Type B pancreatic cell (in vitro differentiated cells): ENCODE measurements at regions not wholly inside any gene's neighbourhood (a gene's known extent, or its start where the extent isn't known, plus 50 kb on each side); places are given as distances from the start of the nearest gene placed in this dataset.

Experiments
- DNase-seq: peaks from one replicate; pipeline ENCODE4 v3.0.0; 2021; ENCODE audit warnings: mixed read lengths; ENCODE audit not compliant: unreplicated experiment; ENCODE audit errors: extremely low spot score
- H3K27ac Mint-ChIP-seq: 2 replicates; pipeline ENCODE4 v1.8.0; 2021; ENCODE audit warnings: mild to moderate bottlenecking, mixed read lengths
- H3K27me3 Mint-ChIP-seq: 2 replicates; pipeline ENCODE4 v1.8.0; 2021; ENCODE audit warnings: mixed read lengths
- H3K36me3 Mint-ChIP-seq: 2 replicates; pipeline ENCODE4 v1.8.0; 2021; ENCODE audit warnings: mixed read lengths
- H3K4me1 Mint-ChIP-seq: one replicate; pipeline ENCODE4 v1.8.0; 2021; ENCODE audit warnings: mixed read lengths; ENCODE audit not compliant: unreplicated experiment
- H3K4me3 Mint-ChIP-seq: 2 replicates; pipeline ENCODE4 v1.8.0; 2021; ENCODE audit warnings: mild to moderate bottlenecking, mixed read lengths
- H3K9me3 Mint-ChIP-seq: 2 replicates; pipeline ENCODE4 v1.8.0; 2021; ENCODE audit warnings: mixed read lengths
- TF ChIP-seq, protein P1 (sequence below): fragments of 200-600 bp; sonication (generic); conservative IDR thresholded peaks from 2 replicates; pipeline ENCODE4 v1.5.0; 2021; ENCODE audit warnings: antibody characterized with exemption, mild to moderate bottlenecking

DNA sequence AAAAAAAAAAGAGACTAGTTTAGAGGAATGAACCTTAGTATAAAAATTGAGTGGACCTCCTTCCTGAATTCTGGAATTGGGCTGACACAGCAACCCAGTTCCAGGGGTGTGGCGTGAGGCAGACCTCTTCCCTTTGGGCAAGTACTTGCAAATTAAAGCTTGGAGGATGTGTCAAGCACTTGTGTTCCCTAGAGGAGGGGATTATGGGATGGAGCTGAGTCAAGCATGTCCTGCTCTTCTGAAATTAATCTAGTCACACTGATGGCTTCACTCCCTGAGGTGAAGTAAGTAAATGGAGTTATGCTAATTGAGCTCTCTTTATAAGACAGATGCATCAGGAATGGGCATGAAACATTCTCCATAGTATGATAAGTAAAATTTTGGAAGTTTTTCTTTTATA lies 107.7 kb upstream of the HTR2A start:
- H3K4me1 Mint-ChIP-seq: no peaks in the 10 kb centered on the region
- H3K9me3 Mint-ChIP-seq: no peaks in the 10 kb centered on the region
- peaks cover 6% of the 10 kb centered on the region for H3K27me3 Mint-ChIP-seq
- DNase-seq: no peak
- TF ChIP-seq, protein P1, sequence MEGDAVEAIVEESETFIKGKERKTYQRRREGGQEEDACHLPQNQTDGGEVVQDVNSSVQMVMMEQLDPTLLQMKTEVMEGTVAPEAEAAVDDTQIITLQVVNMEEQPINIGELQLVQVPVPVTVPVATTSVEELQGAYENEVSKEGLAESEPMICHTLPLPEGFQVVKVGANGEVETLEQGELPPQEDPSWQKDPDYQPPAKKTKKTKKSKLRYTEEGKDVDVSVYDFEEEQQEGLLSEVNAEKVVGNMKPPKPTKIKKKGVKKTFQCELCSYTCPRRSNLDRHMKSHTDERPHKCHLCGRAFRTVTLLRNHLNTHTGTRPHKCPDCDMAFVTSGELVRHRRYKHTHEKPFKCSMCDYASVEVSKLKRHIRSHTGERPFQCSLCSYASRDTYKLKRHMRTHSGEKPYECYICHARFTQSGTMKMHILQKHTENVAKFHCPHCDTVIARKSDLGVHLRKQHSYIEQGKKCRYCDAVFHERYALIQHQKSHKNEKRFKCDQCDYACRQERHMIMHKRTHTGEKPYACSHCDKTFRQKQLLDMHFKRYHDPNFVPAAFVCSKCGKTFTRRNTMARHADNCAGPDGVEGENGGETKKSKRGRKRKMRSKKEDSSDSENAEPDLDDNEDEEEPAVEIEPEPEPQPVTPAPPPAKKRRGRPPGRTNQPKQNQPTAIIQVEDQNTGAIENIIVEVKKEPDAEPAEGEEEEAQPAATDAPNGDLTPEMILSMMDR: no peak
- no peak overlapping the region for H3K27ac Mint-ChIP-seq
- no peak overlapping the region for H3K4me3 Mint-ChIP-seq
- no peaks in the 10 kb centered on the region for H3K36me3 Mint-ChIP-seq

DNA sequence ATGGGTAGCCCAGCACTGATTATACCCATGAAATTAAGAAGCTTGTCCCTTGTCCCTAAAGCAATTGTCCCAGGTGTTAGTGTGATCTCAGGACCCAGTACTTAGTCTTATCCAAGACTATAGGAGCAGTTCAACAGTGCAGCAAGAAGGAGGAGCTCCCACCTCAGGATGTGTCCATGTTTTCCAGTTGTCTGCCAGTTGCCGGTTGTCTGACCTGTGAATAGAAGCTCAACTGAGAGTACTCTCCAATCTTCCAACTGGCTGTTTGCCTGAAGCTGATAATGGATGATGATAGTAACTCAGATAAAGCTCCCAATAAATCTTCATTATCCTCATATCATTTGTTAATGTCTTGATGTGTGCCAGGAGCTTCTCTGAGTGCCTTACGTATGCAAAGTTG lies 107.2 kb upstream of the HTR2A start:
- Mint-ChIP-seq H3K4me1 (no peaks in the 10 kb centered on the region), H3K4me3 (no peak overlapping the region), H3K27ac (no peak overlapping the region), H3K36me3 (no peaks in the 10 kb centered on the region), H3K9me3 (no peaks in the 10 kb centered on the region), H3K27me3 (peaks cover 6% of the 10 kb centered on the region)
- TF ChIP-seq, protein P1: no peak
- no peak for DNase-seq

DNA sequence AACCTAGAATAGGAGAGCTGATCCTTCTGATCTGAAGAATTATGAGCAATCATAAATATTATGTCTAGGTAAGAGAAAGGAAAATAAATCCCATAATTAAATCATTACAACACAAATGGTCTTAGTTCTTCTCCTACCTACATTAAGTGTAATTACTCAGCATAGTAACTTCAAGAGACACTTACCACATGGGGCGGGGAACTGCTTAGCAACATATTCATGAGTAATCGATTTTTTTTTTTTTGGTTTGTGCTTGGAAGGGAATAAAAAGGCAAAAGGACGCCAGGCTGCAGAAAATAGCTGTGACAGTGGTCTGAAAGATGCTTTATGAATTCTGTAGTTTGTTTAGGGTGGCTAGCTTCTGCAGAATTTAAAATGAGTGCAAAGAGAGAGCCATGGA lies 103.3 kb upstream of the HTR2A start:
- Mint-ChIP-seq H3K27me3 (peaks cover 6% of the 10 kb centered on the region), H3K9me3 (no peaks in the 10 kb centered on the region), H3K4me3 (no peak overlapping the region), H3K36me3 (no peaks in the 10 kb centered on the region), H3K27ac (no peak overlapping the region), H3K4me1 (no peaks in the 10 kb centered on the region)
- no peak for DNase-seq
- TF ChIP-seq, protein P1: no peak

DNA sequence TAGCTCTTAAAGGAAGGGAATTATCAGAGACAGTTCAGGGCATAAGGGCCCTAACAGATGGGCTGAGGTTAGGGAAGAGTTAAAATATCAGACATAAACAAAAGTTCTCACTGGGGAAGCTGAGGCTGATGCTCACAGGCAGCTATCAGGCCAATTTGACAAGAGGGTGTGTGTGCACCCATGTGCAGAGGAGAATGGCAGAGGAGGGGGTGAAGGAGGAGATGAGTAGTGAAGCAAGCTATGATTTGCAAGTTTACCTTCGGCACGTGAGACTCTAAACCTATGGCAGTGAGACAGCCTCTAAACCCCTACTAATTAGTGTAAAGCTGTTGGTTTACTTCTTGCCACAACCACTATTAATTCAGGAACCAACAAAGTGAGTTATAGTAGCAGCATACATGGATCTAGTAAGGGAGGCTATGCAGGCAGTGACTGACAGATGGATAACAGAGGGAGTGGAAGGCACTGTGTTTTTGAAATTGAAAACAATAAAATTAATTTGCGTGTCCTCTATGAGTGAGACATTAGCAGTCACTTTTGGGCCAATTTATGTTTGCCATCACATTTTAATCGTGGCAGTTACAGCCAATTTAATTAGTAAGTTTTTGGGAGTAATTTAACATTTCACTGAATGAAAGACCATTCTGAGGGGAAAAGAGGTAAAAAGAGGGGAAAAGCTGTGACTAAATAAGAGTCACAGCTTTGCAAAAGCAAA lies 99.6 kb upstream of the HTR2A start:
- no peak for DNase-seq
- Mint-ChIP-seq H3K4me1 (no peaks in the 10 kb centered on the region), H3K9me3 (no peaks in the 10 kb centered on the region), H3K27me3 (no peaks in the 10 kb centered on the region), H3K27ac (no peak overlapping the region), H3K4me3 (no peak overlapping the region), H3K36me3 (no peaks in the 10 kb centered on the region)
- TF ChIP-seq, protein P1: no peak

DNA sequence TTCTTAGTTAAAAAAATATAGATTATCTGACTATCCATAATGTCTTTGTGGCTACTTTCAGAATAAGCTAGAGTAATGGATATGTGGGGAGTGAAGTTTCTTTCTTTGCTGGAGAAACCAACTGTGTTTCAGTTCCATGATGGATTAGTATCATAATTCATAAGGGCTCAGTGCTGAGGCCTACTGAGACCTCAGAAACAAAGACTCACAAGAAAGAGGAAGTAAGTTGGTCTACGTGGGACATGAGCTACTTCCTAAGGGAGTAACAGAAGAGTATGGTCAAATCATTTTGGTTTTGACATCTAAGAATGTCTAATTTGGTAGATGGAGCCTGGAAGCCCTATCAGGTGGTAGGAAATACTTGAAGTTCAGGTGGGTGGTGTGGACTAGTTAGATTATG lies 99.0 kb upstream of the HTR2A start:
- Mint-ChIP-seq H3K9me3 (no peaks in the 10 kb centered on the region), H3K27ac (no peak overlapping the region), H3K36me3 (no peaks in the 10 kb centered on the region), H3K4me1 (no peaks in the 10 kb centered on the region), H3K4me3 (no peak overlapping the region), H3K27me3 (no peaks in the 10 kb centered on the region)
- TF ChIP-seq, protein P1: no peak
- no peak for DNase-seq

DNA sequence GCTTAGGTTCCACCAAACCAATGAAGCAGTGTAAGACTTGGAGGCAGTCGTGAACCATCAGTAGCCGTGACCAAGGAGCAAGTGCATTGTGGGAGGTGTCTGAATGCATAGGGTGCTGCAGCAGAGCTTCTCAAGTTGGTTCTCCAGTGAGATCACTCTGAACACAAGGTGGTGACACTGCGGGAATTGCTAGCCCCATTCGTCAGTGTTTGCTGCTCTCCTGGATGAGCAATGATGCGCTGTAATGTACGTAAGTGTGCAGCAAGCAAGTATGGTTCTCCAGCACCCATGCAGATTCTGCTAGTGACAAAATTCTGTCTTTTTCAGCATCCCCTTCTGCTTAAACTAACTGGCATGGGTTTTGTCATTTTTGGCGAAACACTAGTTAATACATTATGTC lies 97.6 kb upstream of the HTR2A start:
- Mint-ChIP-seq H3K4me1 (peaks cover 8% of the 10 kb centered on the region), H3K27me3 (no peaks in the 10 kb centered on the region), H3K36me3 (no peaks in the 10 kb centered on the region), H3K4me3 (no peak overlapping the region), H3K27ac (no peak overlapping the region), H3K9me3 (peaks cover 2% of the 10 kb centered on the region)
- no peak for DNase-seq
- TF ChIP-seq, protein P1: no peak
